Mesothelial cell of epicardium (in vitro differentiated cells): ENCODE measurements at regions not wholly inside any gene's neighbourhood (a gene's known extent, or its start where the extent isn't known, plus 50 kb on each side); places are given as distances from the start of the nearest gene placed in this dataset.

Source experiments
- DNase-seq, 2 experiments: peaks; one replicate each; pipeline ENCODE4 v3.0.0; 2021; ENCODE audit warnings: low spot score in 2 of 2; ENCODE audit not compliant: unreplicated experiment in 2 of 2
- H3K27ac Mint-ChIP-seq: 2 replicates; pipeline ENCODE4 v1.8.0; 2021; ENCODE audit warnings: mixed read lengths
- H3K27me3 Mint-ChIP-seq: 2 replicates; pipeline ENCODE4 v1.8.0; 2021; ENCODE audit warnings: low read depth, mixed read lengths
- H3K36me3 Mint-ChIP-seq: 2 replicates; pipeline ENCODE4 v1.8.0; 2021; ENCODE audit warnings: mixed read lengths
- H3K4me1 Mint-ChIP-seq: 2 replicates; pipeline ENCODE4 v1.8.0; 2021; ENCODE audit warnings: mixed read lengths
- H3K4me3 Mint-ChIP-seq: 2 replicates; pipeline ENCODE4 v1.8.0; 2021; ENCODE audit warnings: mild to moderate bottlenecking, moderate library complexity, mixed read lengths
- H3K9me3 Mint-ChIP-seq: 2 replicates; pipeline ENCODE4 v1.8.0; 2021; ENCODE audit warnings: mixed read lengths
- CTCF ChIP-seq: fragments of 200-600 bp; sonication (generic); IDR thresholded peaks from one replicate; pipeline ENCODE4 v1.5.0; 2021; ENCODE audit warnings: antibody characterized with exemption; ENCODE audit not compliant: unreplicated experiment

GRCh38 chr1:209318181-209319056, 265.1 kb upstream of the CAMK1G start:
- Mint-ChIP-seq H3K27ac (no peak overlapping the region), H3K36me3 (peaks cover 2% of the 10 kb centered on the region), H3K9me3 (peaks cover 5% of the 10 kb centered on the region), H3K27me3 (peaks cover 11% of the 10 kb centered on the region), H3K4me3 (no peak overlapping the region), H3K4me1 (no peaks in the 10 kb centered on the region)
- TF ChIP-seq CTCF = no peak
- no peak for DNase-seq

GRCh38 chr1:209319057-209319432, 264.5 kb upstream of the CAMK1G start:
- no peak overlapping the region for H3K27ac Mint-ChIP-seq
- H3K27me3 Mint-ChIP-seq = peaks cover 7% of the 10 kb centered on the region

GRCh38 chr1:209319549-209319948, 264.0 kb upstream of the CAMK1G start:
- H3K9me3 Mint-ChIP-seq = peaks cover 5% of the 10 kb centered on the region
- DNase-seq = no peak
- H3K27ac Mint-ChIP-seq = no peak overlapping the region
- peaks cover 3% of the 10 kb centered on the region for H3K27me3 Mint-ChIP-seq
- no peak for TF ChIP-seq CTCF
- peaks cover 5% of the 10 kb centered on the region for H3K4me1 Mint-ChIP-seq
- H3K4me3 Mint-ChIP-seq = no peak overlapping the region
- H3K36me3 Mint-ChIP-seq = peaks cover 2% of the 10 kb centered on the region

More at GRCh38 chr1:209319057-209319432, 264.5 kb upstream of the CAMK1G start:
- no peak for TF ChIP-seq CTCF
- peaks cover 5% of the 10 kb centered on the region for H3K9me3 Mint-ChIP-seq
- no peak overlapping the region for H3K4me3 Mint-ChIP-seq
- DNase-seq = no peak
- no peaks in the 10 kb centered on the region for H3K4me1 Mint-ChIP-seq
- H3K36me3 Mint-ChIP-seq = peaks cover 2% of the 10 kb centered on the region

- Mint-ChIP-seq H3K4me1 (peaks cover 30% of the 10 kb centered on the region), H3K4me3 (no peak overlapping the region), H3K27ac (no peak overlapping the region), H3K9me3 (peaks cover 5% of the 10 kb centered on the region), H3K36me3 (peaks cover 2% of the 10 kb centered on the region), H3K27me3 (no peaks in the 10 kb centered on the region)
- TF ChIP-seq CTCF = no peak
- no peak for DNase-seq
Observed at GRCh38 chr1:209323743-209324142, 259.8 kb upstream of the CAMK1G start.

- peaks cover 2% of the 10 kb centered on the region for H3K36me3 Mint-ChIP-seq
- TF ChIP-seq CTCF = no peak
Observed at GRCh38 chr1:209324901-209325871, 258.3 kb upstream of the CAMK1G start.

More at GRCh38 chr1:209324901-209325871, 258.3 kb upstream of the CAMK1G start:
- DNase-seq = no peak
- Mint-ChIP-seq H3K4me3 (no peak overlapping the region), H3K4me1 (peaks cover 30% of the 10 kb centered on the region), H3K9me3 (peaks cover 5% of the 10 kb centered on the region), H3K27ac (no peak overlapping the region), H3K27me3 (peaks cover 5% of the 10 kb centered on the region)
